ENCODE measurements at regions not wholly inside any gene's neighbourhood (a gene's known extent, or its start where the extent isn't known, plus 50 kb on each side); places are given as distances from the start of the nearest gene placed in this dataset.

GRCh38 chr4:152112887-152113286 lies 352.1 kb upstream of the GATB start:
- TF ChIP-seq CTCF (IDR thresholded peaks at IDR 0.05; ENCODE audit: borderline replicate concordance, insufficient read depth, low read depth, low read length), result no peak
- no peak overlapping the region for H3K4me3 ChIP-seq (ENCODE audit: low read depth, low read length)

- H3K4me3 ChIP-seq (ENCODE audit: low read depth, low read length), result no peak overlapping the region
- no peak for TF ChIP-seq CTCF (IDR thresholded peaks at IDR 0.05; ENCODE audit: borderline replicate concordance, insufficient read depth, low read depth, low read length)
Measured at GRCh38 chr4:152112190-152112589, 351.4 kb upstream of the GATB start.

- TF ChIP-seq CTCF (IDR thresholded peaks at IDR 0.05; ENCODE audit: borderline replicate concordance, insufficient read depth, low read depth, low read length), result no peak
- no peak overlapping the region for H3K4me3 ChIP-seq (ENCODE audit: low read depth, low read length)
Measured at GRCh38 chr4:152110780-152111179, 350.0 kb upstream of the GATB start.

GRCh38 chr4:152109531-152110509 lies 349.0 kb upstream of the GATB start:
- H3K4me3 ChIP-seq (ENCODE audit: low read depth, low read length), result no peak overlapping the region
- no peak for TF ChIP-seq CTCF (IDR thresholded peaks at IDR 0.05; ENCODE audit: borderline replicate concordance, insufficient read depth, low read depth, low read length)

- no peak overlapping the region for H3K4me3 ChIP-seq (ENCODE audit: low read depth, low read length)
- TF ChIP-seq CTCF (IDR thresholded peaks at IDR 0.05; ENCODE audit: borderline replicate concordance, insufficient read depth, low read depth, low read length), result no peak
Measured at GRCh38 chr4:152107736-152108500, 347.1 kb upstream of the GATB start.

- TF ChIP-seq CTCF (IDR thresholded peaks at IDR 0.05; ENCODE audit: borderline replicate concordance, insufficient read depth, low read depth, low read length), result no peak
Measured at GRCh38 chr4:152106781-152107321, 346.0 kb upstream of the GATB start.

More at GRCh38 chr4:152106781-152107321, 346.0 kb upstream of the GATB start:
- H3K4me3 ChIP-seq (ENCODE audit: low read depth, low read length), result no peak overlapping the region

Measured in GM12875 (cell line).